SU-DHL-6 (cell line): ENCODE measurements at regions not wholly inside any gene's neighbourhood (a gene's known extent, or its start where the extent isn't known, plus 50 kb on each side); places are given as distances from the start of the nearest gene placed in this dataset.

ENCODE experiments used
- CTCF ChIP-seq: fragments of 200-600 bp; sonication (generic); IDR thresholded peaks from one replicate; pipeline ENCODE4 v1.5.1; 2017; ENCODE audit warnings: antibody characterized with exemption, mild to moderate bottlenecking, low read length, moderate library complexity; ENCODE audit not compliant: insufficient read depth, poor library complexity, severe bottlenecking
- EZH2phosphoT487 ChIP-seq: fragments of 200-600 bp; sonication (generic), shearing (Covaris generic); conservative IDR thresholded peaks from 2 replicates; pipeline ENCODE4 v1.6.1; 2018; ENCODE audit warnings: mild to moderate bottlenecking, antibody characterized with exemption, low read length, moderate library complexity, mixed read lengths

GRCh38 chr3:104349836-104350235, 1016.9 kb upstream of the ALCAM start:
- no peak for TF ChIP-seq EZH2phosphoT487
- TF ChIP-seq CTCF: no peak
